ENCODE measurements at regions not wholly inside any gene's neighbourhood (a gene's known extent, or its start where the extent isn't known, plus 50 kb on each side); places are given as distances from the start of the nearest gene placed in this dataset.

DNA sequence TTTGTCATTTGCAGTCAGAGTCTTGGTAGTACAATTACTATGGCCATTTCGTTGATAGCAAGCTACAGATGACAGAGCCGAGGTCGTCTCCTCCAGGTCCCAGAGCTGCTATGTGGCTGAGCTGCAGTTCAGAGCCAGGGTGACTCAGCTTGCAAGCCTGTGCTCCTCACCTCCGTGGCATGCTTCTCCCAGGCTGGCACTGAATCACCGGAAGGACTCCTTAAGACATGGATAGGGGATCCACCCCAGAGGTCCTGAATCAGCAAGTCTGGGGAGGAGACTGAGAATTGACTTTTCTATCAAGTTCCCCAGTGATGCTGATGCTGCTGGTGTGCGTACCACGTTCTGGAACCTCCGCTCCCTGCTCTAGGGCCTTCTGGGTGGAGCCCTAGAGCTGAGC is 291.2 kb downstream of the CDH26 start:
- Mint-ChIP-seq H3K4me3 (no peak overlapping the region), H3K27me3 (no peaks in the 10 kb centered on the region), H3K36me3 (no peaks in the 10 kb centered on the region), H3K27ac (no peak overlapping the region), H3K4me1 (ENCODE audit: low read depth in 2 of 2) (peaks cover 0 to 5% of the 10 kb centered on the region in 2 donors), H3K9me3 (no peaks in the 10 kb centered on the region)
- ATAC-seq (no peak), DNase-seq (ENCODE audit: low spot score) (no peak)

DNA sequence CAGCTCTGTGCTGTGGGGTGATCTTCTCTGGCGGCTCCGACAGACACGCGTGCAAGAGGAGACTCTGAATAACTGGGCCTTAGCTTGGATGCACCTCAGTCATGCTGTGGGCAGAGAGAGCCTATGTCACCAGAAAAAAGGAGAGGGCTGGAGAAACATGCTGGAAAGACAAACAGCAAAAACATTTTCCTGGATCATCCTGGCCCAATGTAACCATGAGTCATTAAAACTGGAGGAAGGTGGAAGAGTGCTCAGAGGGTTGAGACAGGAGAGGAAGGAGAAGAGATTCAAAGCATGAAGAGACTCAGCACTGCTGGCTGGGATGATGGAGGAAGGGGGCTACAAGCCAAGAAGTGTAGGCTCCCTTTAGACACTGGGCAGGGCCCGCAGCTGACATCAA is 292.0 kb downstream of the CDH26 start:
- no peak overlapping the region for H3K27ac Mint-ChIP-seq
- peaks cover 0 to 3% of the 10 kb centered on the region in 2 donors for H3K4me1 Mint-ChIP-seq (ENCODE audit: low read depth in 2 of 2)
- H3K9me3 Mint-ChIP-seq = no peaks in the 10 kb centered on the region
- H3K4me3 Mint-ChIP-seq = no peak overlapping the region
- DNase-seq (ENCODE audit: low spot score) = no peak
- H3K27me3 Mint-ChIP-seq = no peaks in the 10 kb centered on the region
- no peak for ATAC-seq
- H3K36me3 Mint-ChIP-seq = no peaks in the 10 kb centered on the region

DNA sequence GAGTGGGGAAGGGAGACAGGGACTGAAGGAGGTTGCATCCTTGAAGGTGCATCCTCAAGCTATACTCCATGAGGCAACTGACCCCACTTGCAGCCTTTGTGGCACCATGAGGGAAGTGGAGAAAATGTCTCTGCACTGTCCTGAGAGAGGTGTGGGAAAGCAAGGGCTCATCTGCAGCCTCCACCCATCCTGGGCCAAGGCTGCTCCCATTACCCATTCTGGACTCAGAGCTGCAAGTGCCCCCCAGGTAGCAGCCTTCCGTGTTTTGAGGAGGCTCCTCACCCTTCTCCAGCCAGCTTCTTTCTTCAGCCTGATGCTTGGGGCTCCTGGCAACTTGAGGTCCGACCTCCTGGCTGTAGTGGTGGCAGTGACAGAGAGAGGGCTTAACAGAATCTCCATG is 294.6 kb downstream of the CDH26 start:
- no peaks in the 10 kb centered on the region for H3K4me1 Mint-ChIP-seq (ENCODE audit: low read depth in 2 of 2)
- H3K9me3 Mint-ChIP-seq = no peaks in the 10 kb centered on the region
- no peaks in the 10 kb centered on the region for H3K36me3 Mint-ChIP-seq
- no peak for ATAC-seq
- no peak overlapping the region for H3K27ac Mint-ChIP-seq
- no peaks in the 10 kb centered on the region for H3K27me3 Mint-ChIP-seq
- no peak overlapping the region for H3K4me3 Mint-ChIP-seq
- no peak for DNase-seq (ENCODE audit: low spot score)

DNA sequence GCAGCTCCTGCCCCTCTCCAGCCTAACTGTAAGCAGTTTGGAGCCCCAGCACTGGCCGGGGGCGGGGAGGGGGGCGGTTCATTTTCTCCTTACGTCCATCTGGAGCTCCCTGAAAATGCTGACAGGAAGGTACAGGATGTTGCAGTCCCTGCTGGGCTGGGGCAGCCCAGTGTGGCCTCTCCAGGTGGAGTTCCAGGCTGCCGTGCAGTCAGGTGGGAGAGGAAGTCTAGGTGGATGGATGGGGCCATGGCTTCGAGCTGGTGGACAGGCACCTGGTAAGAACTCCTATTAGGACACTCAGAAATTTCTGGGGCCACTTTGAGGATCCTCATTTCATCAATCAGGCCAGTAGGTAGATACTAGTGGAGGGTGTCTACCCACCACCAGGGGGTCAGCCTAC is 295.2 kb downstream of the CDH26 start:
- DNase-seq (ENCODE audit: low spot score) (no peak), ATAC-seq (no peak)
- H3K4me3 Mint-ChIP-seq = no peak overlapping the region
- H3K27ac Mint-ChIP-seq = no peak overlapping the region
- no peaks in the 10 kb centered on the region for H3K4me1 Mint-ChIP-seq (ENCODE audit: low read depth in 2 of 2)
- H3K27me3 Mint-ChIP-seq = no peaks in the 10 kb centered on the region
- H3K9me3 Mint-ChIP-seq = no peaks in the 10 kb centered on the region
- H3K36me3 Mint-ChIP-seq = no peaks in the 10 kb centered on the region

DNA sequence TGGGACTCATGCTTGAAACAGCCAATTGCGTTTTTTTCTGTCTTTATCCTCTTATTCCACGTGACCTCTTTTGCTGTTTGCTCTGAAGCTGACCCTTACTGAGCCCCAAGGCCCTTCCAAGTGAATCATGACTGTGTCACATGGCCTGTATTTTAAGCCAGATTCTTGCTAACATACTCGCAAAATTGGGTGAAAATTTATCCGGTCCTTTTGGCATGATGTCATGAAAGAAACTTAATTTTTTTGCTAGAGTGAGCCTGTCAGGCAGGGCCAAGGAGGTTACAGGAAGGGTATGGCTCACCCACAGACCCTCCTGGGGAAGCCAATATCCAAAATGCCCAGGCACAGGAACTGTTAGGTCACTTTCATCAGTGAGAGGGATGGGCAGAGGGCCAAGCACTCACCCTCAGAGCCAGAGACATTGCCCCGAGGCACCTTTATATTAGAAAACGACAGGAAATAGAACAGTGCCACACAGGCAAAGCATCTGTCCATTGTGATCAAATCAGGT is 296.7 kb downstream of the CDH26 start:
- H3K36me3 Mint-ChIP-seq = no peaks in the 10 kb centered on the region
- H3K9me3 Mint-ChIP-seq = no peaks in the 10 kb centered on the region
- H3K4me1 Mint-ChIP-seq (ENCODE audit: low read depth in 2 of 2) = no peaks in the 10 kb centered on the region
- DNase-seq (ENCODE audit: low spot score) = no peak
- ATAC-seq = no peak
- H3K27ac Mint-ChIP-seq = no peak overlapping the region
- no peaks in the 10 kb centered on the region for H3K27me3 Mint-ChIP-seq
- no peak overlapping the region for H3K4me3 Mint-ChIP-seq

DNA sequence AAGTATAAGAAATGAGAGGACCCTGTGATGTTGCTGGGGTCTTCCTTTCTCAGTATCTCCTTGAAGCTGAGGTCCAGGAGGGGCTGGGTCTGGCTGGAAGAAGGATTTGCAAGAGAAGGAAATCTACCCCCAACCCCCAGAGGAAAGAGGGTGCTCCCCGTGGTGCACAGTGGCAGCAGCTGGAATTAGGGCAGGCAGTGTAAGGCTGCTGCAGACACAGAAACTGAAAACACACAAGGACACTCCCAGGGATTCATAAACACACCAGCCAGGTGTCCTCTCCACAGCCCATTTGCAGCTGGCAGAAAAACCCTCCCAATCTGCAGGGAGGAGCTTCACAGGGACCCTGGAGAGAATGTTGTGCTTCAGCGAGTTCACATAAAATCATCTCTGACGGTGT is 297.2 kb downstream of the CDH26 start:
- Mint-ChIP-seq H3K36me3 (no peaks in the 10 kb centered on the region), H3K4me3 (no peak overlapping the region), H3K27ac (no peak overlapping the region), H3K4me1 (ENCODE audit: low read depth in 2 of 2) (no peaks in the 10 kb centered on the region), H3K27me3 (no peaks in the 10 kb centered on the region), H3K9me3 (no peaks in the 10 kb centered on the region)
- DNase-seq (ENCODE audit: low spot score) = no peak
- no peak for ATAC-seq

DNA sequence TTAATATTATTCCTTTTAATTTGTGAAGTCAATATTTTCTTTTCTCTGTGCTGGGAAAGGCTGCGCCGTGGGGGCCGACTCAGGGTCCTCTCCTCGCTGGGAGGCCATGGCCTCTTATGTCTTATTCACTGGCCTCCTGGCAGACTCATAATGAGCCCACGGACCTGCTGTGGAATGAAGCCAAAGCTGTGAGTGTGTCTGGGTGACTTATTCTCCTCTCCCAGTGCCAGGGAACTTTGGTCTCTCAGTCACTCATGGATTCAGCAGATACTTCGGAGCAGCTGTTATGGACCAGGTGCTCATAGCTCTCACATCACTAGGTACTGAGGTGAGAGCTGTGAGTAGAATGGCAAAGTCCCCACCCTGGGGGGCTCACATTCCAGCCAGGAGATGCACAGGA is 297.6 kb downstream of the CDH26 start:
- Mint-ChIP-seq H3K27ac (no peak overlapping the region), H3K9me3 (no peaks in the 10 kb centered on the region), H3K4me3 (no peak overlapping the region), H3K4me1 (ENCODE audit: low read depth in 2 of 2) (no peaks in the 10 kb centered on the region), H3K27me3 (no peaks in the 10 kb centered on the region), H3K36me3 (no peaks in the 10 kb centered on the region)
- DNase-seq (ENCODE audit: low spot score) = no peak
- no peak for ATAC-seq

DNA sequence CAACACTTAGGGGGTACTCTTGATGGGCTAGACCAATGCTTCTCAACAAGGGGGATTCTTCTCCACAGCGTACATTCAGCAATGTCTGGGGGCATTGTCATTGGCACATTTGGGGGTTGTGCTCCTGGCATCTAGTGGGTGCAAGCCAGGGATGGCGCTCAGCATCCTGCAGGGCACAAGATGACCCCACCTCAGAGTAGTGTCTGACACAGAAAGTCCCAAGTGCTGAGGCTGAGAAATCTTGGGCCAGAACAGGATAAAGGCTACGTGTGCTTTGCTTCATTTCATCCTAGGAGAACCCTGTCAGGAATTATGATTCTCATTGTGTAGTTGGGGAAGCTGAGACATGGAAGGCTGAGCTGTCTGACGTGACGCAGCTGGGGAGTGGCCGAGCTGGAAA is 298.6 kb downstream of the CDH26 start:
- Mint-ChIP-seq H3K4me3 (no peak overlapping the region), H3K4me1 (ENCODE audit: low read depth in 2 of 2) (no peaks in the 10 kb centered on the region), H3K36me3 (no peaks in the 10 kb centered on the region), H3K27me3 (no peaks in the 10 kb centered on the region), H3K27ac (no peak overlapping the region), H3K9me3 (no peaks in the 10 kb centered on the region)
- no peak for DNase-seq (ENCODE audit: low spot score)
- ATAC-seq = peak in 1 of 2 donors; percentile 9

DNA sequence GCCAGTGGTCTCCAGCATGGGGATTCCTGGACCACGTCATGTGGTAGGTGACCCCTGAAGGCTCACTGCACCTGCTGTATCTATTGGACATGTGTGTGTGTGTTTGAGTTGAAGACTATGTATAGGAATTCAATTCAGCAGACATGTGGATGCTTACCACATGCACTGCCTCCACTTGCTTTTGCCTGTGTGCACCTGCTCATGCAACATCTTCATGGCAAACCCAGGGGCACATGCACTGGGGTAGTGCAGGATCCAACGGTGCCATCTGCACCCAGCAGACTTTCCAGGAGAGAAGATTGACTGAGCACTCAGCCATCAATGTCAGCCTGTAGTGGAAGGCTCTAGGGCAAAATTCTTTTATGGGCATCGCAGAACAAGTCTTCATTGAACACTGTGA is 299.4 kb downstream of the CDH26 start:
- no peak overlapping the region for H3K4me3 Mint-ChIP-seq

DNA sequence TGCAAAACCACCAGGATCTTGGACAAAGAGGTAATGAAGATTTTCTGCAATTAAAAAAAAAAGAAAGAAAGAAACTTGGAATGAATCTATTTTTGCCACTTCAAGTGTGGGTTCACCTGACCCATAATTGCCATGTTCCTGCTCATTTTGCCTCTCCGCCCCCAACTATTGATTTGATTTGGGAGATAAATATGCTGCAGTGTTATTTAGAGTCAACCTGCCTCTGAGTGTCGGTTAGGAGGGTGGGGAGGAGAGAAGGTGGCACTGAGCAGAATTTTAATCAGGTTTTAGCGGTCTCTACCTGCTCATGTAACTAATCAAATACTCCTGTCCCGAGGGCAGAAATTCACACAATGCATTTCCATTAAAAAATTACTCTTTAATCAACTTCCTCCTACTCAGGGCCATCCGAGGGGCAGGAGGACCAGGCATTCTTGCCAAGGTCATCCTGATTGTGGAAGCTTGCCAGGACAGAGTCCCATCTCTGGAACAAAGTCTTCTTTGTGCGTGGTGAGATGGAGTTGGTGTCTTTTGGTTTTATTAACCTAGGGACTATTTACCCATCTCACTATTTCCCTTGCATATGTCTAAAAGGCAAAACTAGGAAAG is 300.1 kb downstream of the CDH26 start:
- ATAC-seq = no peak
- Mint-ChIP-seq H3K4me3 (no peak overlapping the region), H3K4me1 (ENCODE audit: low read depth in 2 of 2) (no peaks in the 10 kb centered on the region), H3K27ac (no peak overlapping the region), H3K27me3 (no peaks in the 10 kb centered on the region), H3K9me3 (no peaks in the 10 kb centered on the region), H3K36me3 (no peaks in the 10 kb centered on the region)
- DNase-seq (ENCODE audit: low spot score) = no peak

More for the DNA sequence above, 299.4 kb downstream of the CDH26 start:
- Mint-ChIP-seq H3K27me3 (no peaks in the 10 kb centered on the region), H3K9me3 (no peaks in the 10 kb centered on the region), H3K27ac (no peak overlapping the region), H3K36me3 (no peaks in the 10 kb centered on the region), H3K4me1 (ENCODE audit: low read depth in 2 of 2) (no peaks in the 10 kb centered on the region)
- DNase-seq (ENCODE audit: low spot score) = no peak
- no peak for ATAC-seq

DNA sequence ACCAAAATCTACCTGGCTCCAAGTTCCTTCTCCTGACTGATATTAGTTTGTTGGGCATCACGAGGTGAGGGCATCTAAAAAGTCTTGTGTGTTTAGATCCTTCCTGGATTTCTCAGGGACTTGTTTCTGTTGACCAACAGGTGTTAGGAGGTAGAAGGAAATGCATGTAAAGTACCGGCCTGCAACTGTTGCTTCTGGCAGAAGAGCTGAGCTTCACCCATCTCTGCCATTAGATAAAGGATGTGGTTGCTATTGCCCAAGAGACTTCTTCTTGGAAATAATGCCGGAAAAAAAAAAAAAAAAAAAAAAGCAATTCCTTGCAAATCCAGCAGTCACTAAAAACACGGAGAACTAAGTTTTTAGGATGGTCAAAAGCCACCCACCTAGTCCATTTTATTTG is 303.1 kb downstream of the CDH26 start:
- peak overlapping the region; percentile 21 for H3K4me3 Mint-ChIP-seq
- ATAC-seq (no peak), DNase-seq (ENCODE audit: low spot score) (no peak)
- no peaks in the 10 kb centered on the region for H3K9me3 Mint-ChIP-seq
- no peaks in the 10 kb centered on the region for H3K4me1 Mint-ChIP-seq (ENCODE audit: low read depth in 2 of 2)
- no peak overlapping the region for H3K27ac Mint-ChIP-seq
- H3K27me3 Mint-ChIP-seq = no peaks in the 10 kb centered on the region
- H3K36me3 Mint-ChIP-seq = no peaks in the 10 kb centered on the region

DNA sequence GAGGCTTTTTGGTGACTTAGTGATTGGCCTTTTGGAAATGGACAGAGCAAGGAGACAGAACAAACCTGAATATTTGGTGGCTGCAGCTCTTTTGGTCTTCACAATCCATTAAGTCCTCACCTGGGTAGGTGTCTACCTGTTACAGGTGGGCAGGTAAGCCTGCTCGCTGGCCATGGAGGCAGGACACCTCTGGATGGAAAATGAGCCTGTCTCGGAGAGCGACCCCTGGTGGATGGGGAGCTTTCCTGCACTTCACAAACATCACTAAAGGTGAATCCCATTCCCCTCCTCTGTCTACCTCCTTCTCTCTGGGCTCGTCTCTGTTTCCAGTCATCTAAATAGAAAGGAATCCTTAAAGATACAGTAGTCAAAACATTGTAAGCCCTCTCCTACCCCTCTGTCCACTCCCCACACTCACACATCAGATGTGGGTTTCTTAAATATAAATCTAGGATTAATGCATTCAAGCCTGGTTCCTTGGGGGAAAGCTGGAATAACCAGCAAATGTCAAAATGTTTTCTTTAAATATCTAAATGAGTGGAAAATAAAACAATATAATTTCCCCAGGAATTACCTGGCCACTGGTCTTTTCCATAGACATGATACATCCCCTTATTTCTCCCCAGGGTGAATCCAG is 304.9 kb downstream of the CDH26 start:
- no peaks in the 10 kb centered on the region for H3K9me3 Mint-ChIP-seq
- no peaks in the 10 kb centered on the region for H3K36me3 Mint-ChIP-seq
- H3K27ac Mint-ChIP-seq = no peak overlapping the region
- H3K4me1 Mint-ChIP-seq (ENCODE audit: low read depth in 2 of 2) = no peaks in the 10 kb centered on the region
- ATAC-seq (peak in 1 of 2 donors; percentile 60), DNase-seq (ENCODE audit: low spot score) (peak; percentile 65)
- H3K4me3 Mint-ChIP-seq = no peak overlapping the region
- no peaks in the 10 kb centered on the region for H3K27me3 Mint-ChIP-seq

DNA sequence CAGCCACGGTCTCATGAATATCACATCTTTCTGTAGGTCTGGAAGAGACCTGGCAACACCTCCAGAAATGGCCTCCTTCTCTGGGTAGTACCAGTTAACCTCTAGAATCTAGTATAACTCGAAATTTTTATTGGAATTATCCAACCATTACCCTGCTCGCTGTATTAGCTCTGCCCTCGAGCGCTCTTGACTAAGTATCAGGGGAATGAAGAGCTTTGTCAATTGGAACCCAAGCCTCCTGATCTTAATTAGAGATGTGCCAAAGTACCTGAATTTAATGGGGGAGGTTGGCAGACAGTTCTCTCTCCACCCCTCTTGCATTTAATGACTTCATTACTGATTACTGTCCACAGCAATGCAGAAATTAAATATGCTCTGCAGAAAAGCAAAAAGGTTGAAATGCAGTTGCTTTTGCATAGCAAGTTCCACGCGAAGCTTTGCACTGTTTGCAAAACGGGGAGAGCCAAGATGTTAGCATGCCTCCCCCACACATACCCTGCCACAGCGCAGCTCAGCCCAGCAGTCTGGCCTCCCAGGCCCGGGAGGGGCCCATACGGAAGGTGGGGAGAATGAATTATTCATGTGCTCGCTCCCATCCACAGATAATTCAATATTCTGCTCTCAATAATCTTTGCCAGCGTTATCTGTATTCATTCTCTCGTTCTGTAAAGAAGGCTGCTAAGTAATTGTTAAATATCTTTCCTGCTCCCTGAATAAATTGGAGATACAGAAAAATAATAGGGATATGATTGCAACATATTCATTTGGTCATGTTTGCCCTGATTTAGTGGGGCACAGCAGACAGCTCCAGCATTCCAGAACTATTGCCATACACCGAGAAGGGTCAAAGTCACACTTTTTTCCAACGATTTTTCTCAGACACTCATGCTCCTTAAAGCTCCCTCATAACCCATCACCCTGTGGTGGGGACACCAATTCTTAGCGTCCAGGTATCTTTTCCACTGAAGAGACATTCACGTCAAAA is 305.8 kb downstream of the CDH26 start:
- Mint-ChIP-seq H3K36me3 (no peaks in the 10 kb centered on the region), H3K4me1 (ENCODE audit: low read depth in 2 of 2) (no peaks in the 10 kb centered on the region), H3K27me3 (no peaks in the 10 kb centered on the region), H3K27ac (no peak overlapping the region), H3K4me3 (no peak overlapping the region), H3K9me3 (no peaks in the 10 kb centered on the region)
- DNase-seq (ENCODE audit: low spot score) (no peak), ATAC-seq (no peak)

All from natural killer cell treated with Interleukin-12 subunit alpha and Interleukin-12 subunit beta and Interleukin-15 and Interleukin-18, amount 100 ng/mL, for 72 hours (primary cell).